ENCODE measurements at regions not wholly inside any gene's neighbourhood (a gene's known extent, or its start where the extent isn't known, plus 50 kb on each side); places are given as distances from the start of the nearest gene placed in this dataset.

DNA sequence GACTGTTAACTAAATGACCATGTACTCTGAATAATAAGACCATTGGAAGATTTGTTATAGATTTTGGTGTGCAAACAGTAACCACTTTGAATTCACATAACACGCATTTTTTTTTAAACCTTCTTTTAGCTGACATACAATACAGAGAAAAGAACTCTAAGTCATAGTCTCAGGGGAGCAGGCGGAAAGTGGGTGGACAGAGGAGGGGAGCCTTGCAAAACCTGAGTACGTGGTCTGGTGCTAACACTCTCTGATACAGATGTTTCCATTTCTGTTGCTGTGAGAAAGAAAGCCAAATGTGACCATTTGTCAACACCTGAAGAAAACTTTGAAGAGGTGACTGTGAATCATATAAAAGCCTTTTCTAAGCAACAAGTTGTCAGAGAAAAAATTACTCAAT is 151.8 kb upstream of the GCFC2 start:
- H4K8ac ChIP-seq (ENCODE audit: low read depth, low read length), result no peak overlapping the region
- H3K4me3 ChIP-seq (ENCODE audit: low read length in 2 of 2), result no peak overlapping the region
- no peaks in the 10 kb centered on the region for H3K27me3 ChIP-seq (ENCODE audit: control insufficient read depth in 3 of 3, insufficient read depth in 3 of 3, low read depth in 1 of 3, low read length in 3 of 3)
- no peak overlapping the region for H3K14ac ChIP-seq (ENCODE audit: low read length)
- no peak overlapping the region for H2BK15ac ChIP-seq (ENCODE audit: low read length)
- no peak overlapping the region for H2BK120ac ChIP-seq (ENCODE audit: low read depth, low read length)
- H3K79me1 ChIP-seq (ENCODE audit: low read depth, low read length), result no peaks in the 10 kb centered on the region
- no peak overlapping the region for H4K91ac ChIP-seq (ENCODE audit: low read depth, low read length, poor library complexity)
- no peak overlapping the region for H3K9ac ChIP-seq (ENCODE audit: low read depth, low read length, poor library complexity)
- no peak overlapping the region for H3K18ac ChIP-seq (ENCODE audit: low read length)
- H3K4ac ChIP-seq (ENCODE audit: low read length), result no peak overlapping the region
- H2BK12ac ChIP-seq (ENCODE audit: low read length), result no peak overlapping the region
- H2AFZ ChIP-seq (ENCODE audit: low read length), result no peak overlapping the region
- no peak overlapping the region for H2BK5ac ChIP-seq (ENCODE audit: low read length)
- no CpG with 5 or more reads among the region's 3 CpGs for WGBS, 2 donors (ENCODE audit: extremely low coverage in 2 of 2, insufficient read length in 2 of 2, insufficient replicate concordance in 1 of 2)
- H3K9me3 ChIP-seq (replicated peaks in 1 of 2; ENCODE audit: control insufficient read depth in 2 of 2, insufficient read depth in 1 of 2, low read depth in 1 of 2, low read length in 2 of 2), result no peaks in the 10 kb centered on the region
- H3K4me1 ChIP-seq (ENCODE audit: control insufficient read depth in 2 of 2, insufficient read depth in 1 of 2, low read depth in 1 of 2, low read length in 2 of 2), result peaks cover 0 to 2% of the 10 kb centered on the region in 2 donors
- DNase-seq (ENCODE audit: low spot score), result no peak
- H2AK5ac ChIP-seq (ENCODE audit: low read depth, low read length), result no peak overlapping the region
- H3K4me2 ChIP-seq (ENCODE audit: insufficient read depth, low read length, poor library complexity, severe bottlenecking), result no peak overlapping the region
- H3K23ac ChIP-seq (ENCODE audit: low read depth, low read length, poor library complexity), result no peak overlapping the region
- H3K27ac ChIP-seq (replicated peaks; ENCODE audit: low read length), result no peak overlapping the region
- H3K36me3 ChIP-seq (replicated peaks in 1 of 2; ENCODE audit: control insufficient read depth in 2 of 2, insufficient read depth in 2 of 2, low read length in 2 of 2), result no peaks in the 10 kb centered on the region

DNA sequence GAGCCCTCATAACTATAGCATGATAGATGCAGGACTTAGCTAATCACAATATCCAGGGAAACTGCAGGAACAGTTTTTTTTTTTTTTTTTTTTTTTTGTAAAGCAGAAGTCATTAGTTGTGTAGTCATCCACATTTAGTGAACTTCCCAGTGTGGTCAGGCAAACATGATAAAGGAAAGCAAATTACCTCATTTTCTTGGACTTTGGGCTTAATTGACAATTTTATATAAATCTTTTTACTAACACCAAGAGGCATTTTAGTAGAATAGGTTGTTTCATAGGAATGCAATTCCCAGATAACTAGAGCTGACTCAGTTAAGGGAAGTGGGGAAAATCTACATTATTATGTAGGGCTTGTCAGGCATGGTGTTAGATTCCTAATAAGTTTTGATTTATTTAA is 142.7 kb upstream of the GCFC2 start:
- no peak overlapping the region for H4K91ac ChIP-seq (ENCODE audit: low read depth, low read length, poor library complexity)
- no peak overlapping the region for H2BK15ac ChIP-seq (ENCODE audit: low read length)
- H3K14ac ChIP-seq (ENCODE audit: low read length), result no peak overlapping the region
- no peak overlapping the region for H2AFZ ChIP-seq (ENCODE audit: low read length)
- no peak overlapping the region for H3K9ac ChIP-seq (ENCODE audit: low read depth, low read length, poor library complexity)
- H3K4ac ChIP-seq (ENCODE audit: low read length), result no peak overlapping the region
- no peaks in the 10 kb centered on the region for H3K4me1 ChIP-seq (ENCODE audit: control insufficient read depth in 2 of 2, insufficient read depth in 1 of 2, low read depth in 1 of 2, low read length in 2 of 2)
- H3K79me1 ChIP-seq (ENCODE audit: low read depth, low read length), result no peaks in the 10 kb centered on the region
- H3K9me3 ChIP-seq (replicated peaks in 1 of 2; ENCODE audit: control insufficient read depth in 2 of 2, insufficient read depth in 1 of 2, low read depth in 1 of 2, low read length in 2 of 2), result peaks cover 0 to 4% of the 10 kb centered on the region in 2 donors
- no peak overlapping the region for H3K18ac ChIP-seq (ENCODE audit: low read length)
- no peak overlapping the region for H2BK5ac ChIP-seq (ENCODE audit: low read length)
- H3K27me3 ChIP-seq (ENCODE audit: control insufficient read depth in 3 of 3, insufficient read depth in 3 of 3, low read depth in 1 of 3, low read length in 3 of 3), result no peaks in the 10 kb centered on the region
- no peak overlapping the region for H2BK12ac ChIP-seq (ENCODE audit: low read length)
- DNase-seq (ENCODE audit: low spot score), result no peak
- H3K4me2 ChIP-seq (ENCODE audit: insufficient read depth, low read length, poor library complexity, severe bottlenecking), result no peak overlapping the region
- no peak overlapping the region for H2BK120ac ChIP-seq (ENCODE audit: low read depth, low read length)
- H4K8ac ChIP-seq (ENCODE audit: low read depth, low read length), result no peak overlapping the region
- no peak overlapping the region for H2AK5ac ChIP-seq (ENCODE audit: low read depth, low read length)
- H3K23ac ChIP-seq (ENCODE audit: low read depth, low read length, poor library complexity), result no peak overlapping the region
- H3K4me3 ChIP-seq (ENCODE audit: low read length in 2 of 2), result no peak overlapping the region
- H3K36me3 ChIP-seq (replicated peaks in 1 of 2; ENCODE audit: control insufficient read depth in 2 of 2, insufficient read depth in 2 of 2, low read length in 2 of 2), result no peaks in the 10 kb centered on the region
- no peak overlapping the region for H3K27ac ChIP-seq (replicated peaks; ENCODE audit: low read length)

DNA sequence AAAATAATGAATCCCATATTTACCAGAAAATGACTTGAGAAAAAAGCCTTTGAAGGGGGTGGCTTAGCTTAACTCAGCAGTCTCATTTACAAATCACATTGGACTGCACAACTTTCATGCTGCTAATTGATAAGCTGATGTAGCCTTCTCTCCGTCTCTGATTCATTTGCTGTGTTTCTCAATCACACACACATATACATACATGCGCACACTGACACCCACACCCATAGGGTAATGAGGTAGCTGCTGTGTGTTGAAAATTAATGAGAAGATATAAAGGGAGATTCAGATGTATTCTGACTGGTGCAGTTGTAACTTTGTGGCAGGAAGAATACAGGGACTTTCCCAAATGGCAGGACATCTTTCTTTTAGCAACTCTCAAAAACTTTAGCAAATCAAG is 141.9 kb upstream of the GCFC2 start:
- H3K36me3 ChIP-seq (replicated peaks in 1 of 2; ENCODE audit: control insufficient read depth in 2 of 2, insufficient read depth in 2 of 2, low read length in 2 of 2), result no peaks in the 10 kb centered on the region
- no peak overlapping the region for H3K4ac ChIP-seq (ENCODE audit: low read length)
- H3K23ac ChIP-seq (ENCODE audit: low read depth, low read length, poor library complexity), result no peak overlapping the region
- H2BK12ac ChIP-seq (ENCODE audit: low read length), result no peak overlapping the region
- H3K27ac ChIP-seq (replicated peaks; ENCODE audit: low read length), result no peak overlapping the region
- H2BK120ac ChIP-seq (ENCODE audit: low read depth, low read length), result no peak overlapping the region
- no peak overlapping the region for H3K4me2 ChIP-seq (ENCODE audit: insufficient read depth, low read length, poor library complexity, severe bottlenecking)
- H4K8ac ChIP-seq (ENCODE audit: low read depth, low read length), result no peak overlapping the region
- no peak overlapping the region for H4K91ac ChIP-seq (ENCODE audit: low read depth, low read length, poor library complexity)
- no peaks in the 10 kb centered on the region for H3K79me1 ChIP-seq (ENCODE audit: low read depth, low read length)
- H3K18ac ChIP-seq (ENCODE audit: low read length), result no peak overlapping the region
- no peak overlapping the region for H3K14ac ChIP-seq (ENCODE audit: low read length)
- no peak overlapping the region for H3K9ac ChIP-seq (ENCODE audit: low read depth, low read length, poor library complexity)
- H2BK5ac ChIP-seq (ENCODE audit: low read length), result no peak overlapping the region
- no peaks in the 10 kb centered on the region for H3K27me3 ChIP-seq (ENCODE audit: control insufficient read depth in 3 of 3, insufficient read depth in 3 of 3, low read depth in 1 of 3, low read length in 3 of 3)
- peaks cover 0 to 4% of the 10 kb centered on the region in 2 donors for H3K9me3 ChIP-seq (replicated peaks in 1 of 2; ENCODE audit: control insufficient read depth in 2 of 2, insufficient read depth in 1 of 2, low read depth in 1 of 2, low read length in 2 of 2)
- H3K4me3 ChIP-seq (ENCODE audit: low read length in 2 of 2), result no peak overlapping the region
- DNase-seq (ENCODE audit: low spot score), result no peak
- H3K4me1 ChIP-seq (ENCODE audit: control insufficient read depth in 2 of 2, insufficient read depth in 1 of 2, low read depth in 1 of 2, low read length in 2 of 2), result no peaks in the 10 kb centered on the region
- no CpG with 5 or more reads among the region's 2 CpGs for WGBS, 2 donors (ENCODE audit: extremely low coverage in 2 of 2, insufficient read length in 2 of 2, insufficient replicate concordance in 1 of 2)
- H2AK5ac ChIP-seq (ENCODE audit: low read depth, low read length), result no peak overlapping the region
- no peak overlapping the region for H2AFZ ChIP-seq (ENCODE audit: low read length)
- no peak overlapping the region for H2BK15ac ChIP-seq (ENCODE audit: low read length)

DNA sequence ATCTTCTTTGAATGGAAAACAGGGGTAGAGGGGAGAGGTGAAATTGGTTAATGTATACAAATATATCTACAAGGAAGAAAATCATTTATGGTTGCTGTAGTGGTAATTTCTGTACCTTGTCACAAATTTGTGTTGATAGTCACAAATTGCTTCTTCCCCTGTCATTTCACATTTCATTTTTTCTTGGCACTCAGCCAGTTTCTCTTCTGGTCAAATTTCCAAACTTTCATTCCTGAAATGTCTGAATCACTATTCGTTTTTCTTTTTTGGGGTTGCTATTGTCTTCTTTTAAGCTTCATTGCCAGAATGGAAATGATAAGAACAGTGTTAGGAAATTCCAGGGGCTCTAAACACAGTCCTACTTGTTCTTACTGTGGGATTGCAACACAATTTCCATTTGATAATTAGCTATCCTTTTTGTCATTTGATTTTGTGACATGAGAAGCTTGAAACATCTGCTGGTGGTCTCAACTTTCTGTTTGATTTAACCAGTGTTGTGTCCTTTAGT is 136.0 kb upstream of the GCFC2 start:
- Histone ChIP-seq H2AFZ (ENCODE audit: low read length) (no peak overlapping the region), H2BK15ac (ENCODE audit: low read length) (no peak overlapping the region), H3K14ac (ENCODE audit: low read length) (no peak overlapping the region), H4K8ac (ENCODE audit: low read depth, low read length) (no peak overlapping the region), H3K4me1 (ENCODE audit: control insufficient read depth in 2 of 2, insufficient read depth in 1 of 2, low read depth in 1 of 2, low read length in 2 of 2) (no peaks in the 10 kb centered on the region), H3K4me2 (ENCODE audit: insufficient read depth, low read length, poor library complexity, severe bottlenecking) (no peak overlapping the region), H3K9ac (ENCODE audit: low read depth, low read length, poor library complexity) (no peak overlapping the region), H3K27me3 (ENCODE audit: control insufficient read depth in 3 of 3, insufficient read depth in 3 of 3, low read depth in 1 of 3, low read length in 3 of 3) (no peaks in the 10 kb centered on the region), H3K18ac (ENCODE audit: low read length) (no peak overlapping the region), H3K4ac (ENCODE audit: low read length) (no peak overlapping the region), H3K27ac (replicated peaks; ENCODE audit: low read length) (no peak overlapping the region), H3K79me1 (ENCODE audit: low read depth, low read length) (no peaks in the 10 kb centered on the region), H2BK5ac (ENCODE audit: low read length) (no peak overlapping the region), H3K4me3 (ENCODE audit: low read length in 2 of 2) (no peak overlapping the region), H3K23ac (ENCODE audit: low read depth, low read length, poor library complexity) (no peak overlapping the region), H2AK5ac (ENCODE audit: low read depth, low read length) (no peak overlapping the region), H4K91ac (ENCODE audit: low read depth, low read length, poor library complexity) (no peak overlapping the region), H2BK12ac (ENCODE audit: low read length) (no peak overlapping the region), H3K9me3 (replicated peaks in 1 of 2; ENCODE audit: control insufficient read depth in 2 of 2, insufficient read depth in 1 of 2, low read depth in 1 of 2, low read length in 2 of 2) (no peaks in the 10 kb centered on the region), H2BK120ac (ENCODE audit: low read depth, low read length) (no peak overlapping the region), H3K36me3 (replicated peaks in 1 of 2; ENCODE audit: control insufficient read depth in 2 of 2, insufficient read depth in 2 of 2, low read length in 2 of 2) (no peaks in the 10 kb centered on the region)
- WGBS, 2 donors (ENCODE audit: extremely low coverage in 2 of 2, insufficient read length in 2 of 2, insufficient replicate concordance in 1 of 2), result no CpG with 5 or more reads among the region's 1 CpG
- no peak for DNase-seq (ENCODE audit: low spot score)

Measured in neuronal stem cell (in vitro differentiated cells).